ENCODE measurements at regions not wholly inside any gene's neighbourhood (a gene's known extent, or its start where the extent isn't known, plus 50 kb on each side); places are given as distances from the start of the nearest gene placed in this dataset.
A peak's percentile ranks its signal among the peaks of the same experiment; 100 is the strongest.

- no peak for DNase-seq
Measured at GRCh38 chr12:127648321-127648720, 618.6 kb upstream of the TMEM132C start.

GRCh38 chr12:127649961-127650360 lies 617.0 kb upstream of the TMEM132C start:
- no peak for DNase-seq

GRCh38 chr12:127650626-127651025 lies 616.3 kb upstream of the TMEM132C start:
- DNase-seq: no peak

- DNase-seq: no peak
Measured at GRCh38 chr12:127652281-127652680, 614.7 kb upstream of the TMEM132C start.

DNA sequence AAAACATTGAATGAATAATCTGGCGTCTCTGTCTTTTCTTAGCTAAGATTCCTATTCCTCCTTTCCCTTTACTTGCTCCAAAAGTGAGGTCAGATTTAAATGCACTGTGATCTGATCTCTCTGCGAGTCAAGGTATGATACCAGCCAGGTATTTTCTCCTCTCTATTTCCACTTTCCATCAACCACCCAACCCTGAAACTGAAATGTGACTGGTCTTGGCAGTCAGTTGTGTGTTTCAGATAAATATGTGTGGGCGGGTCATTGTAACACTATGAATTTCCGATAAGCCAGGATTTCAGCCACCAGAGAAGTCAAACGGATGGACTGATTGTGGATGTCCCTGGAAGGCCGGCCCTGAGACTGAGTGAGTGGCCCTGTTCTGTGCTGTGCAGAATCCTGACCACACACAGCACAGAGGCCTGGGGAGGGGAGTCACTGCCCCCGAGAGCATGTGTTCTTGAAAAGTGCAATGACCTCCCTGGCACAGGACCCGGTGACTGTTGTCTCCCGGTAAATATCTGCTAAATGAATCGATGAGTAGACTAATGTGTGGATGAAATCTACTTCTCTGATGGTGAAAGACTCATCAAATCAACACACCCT lies 612.5 kb upstream of the TMEM132C start:
- DNase-seq: no peak

DNA sequence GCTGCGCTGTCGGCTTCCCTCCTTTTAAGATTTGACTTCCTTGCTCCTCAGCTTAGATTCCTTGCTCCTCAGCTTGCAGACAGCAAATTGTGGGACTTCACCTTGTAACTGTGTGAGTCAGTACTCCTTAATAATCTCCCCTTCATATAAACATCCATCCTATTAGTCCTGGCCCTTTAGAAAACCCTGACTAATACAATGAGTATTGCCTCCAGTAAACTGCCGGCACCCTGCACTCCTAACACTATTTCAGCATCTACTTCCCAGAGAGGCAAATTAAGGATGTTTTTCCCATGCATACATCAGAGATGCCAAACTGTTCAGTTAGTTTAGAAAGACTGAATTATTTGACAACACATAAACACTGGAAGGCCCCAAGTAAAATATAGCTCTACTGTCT lies 611.3 kb upstream of the TMEM132C start:
- no peak for DNase-seq

- no peak for DNase-seq
Measured at GRCh38 chr12:127656266-127656665, 610.7 kb upstream of the TMEM132C start.

DNA sequence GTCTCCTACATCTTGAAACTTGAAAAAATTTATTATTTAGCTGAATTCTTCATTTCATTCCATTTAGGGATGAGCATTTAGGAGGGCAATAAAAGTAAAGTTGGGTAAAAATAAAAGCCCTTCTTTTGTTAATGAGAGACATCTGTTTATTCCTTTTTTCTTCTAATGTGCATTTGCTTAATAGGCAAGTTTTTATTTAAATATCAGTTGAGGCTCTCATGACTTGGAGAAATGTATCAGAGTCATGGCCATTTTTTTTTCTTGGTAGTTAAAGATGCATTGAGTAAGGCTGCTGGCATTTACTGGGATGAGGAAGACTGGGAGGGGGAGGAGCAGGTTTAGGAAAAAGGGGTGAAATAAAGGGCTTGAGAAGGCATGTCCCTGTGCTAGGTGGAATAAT lies 609.9 kb upstream of the TMEM132C start:
- no peak for DNase-seq

DNA sequence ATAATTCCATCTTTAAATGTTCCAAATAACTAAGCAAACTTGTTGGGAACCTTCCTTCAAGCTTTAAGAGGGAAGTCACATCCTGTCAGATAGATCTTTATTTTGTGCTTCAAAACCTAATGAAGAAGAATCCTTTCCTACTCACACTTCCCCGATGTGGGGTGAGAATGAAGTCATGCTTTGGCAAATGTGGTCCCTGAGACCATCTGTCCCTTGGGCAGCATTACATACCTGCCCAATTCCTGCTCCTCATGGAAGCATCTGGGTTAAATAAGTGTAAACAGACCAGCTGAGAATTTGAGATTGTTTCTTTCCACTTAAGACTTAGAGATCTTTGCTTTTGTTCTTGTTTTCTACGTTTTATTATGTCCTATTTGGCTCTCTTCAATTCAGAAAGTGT lies 606.0 kb upstream of the TMEM132C start:
- no peak for DNase-seq

DNA sequence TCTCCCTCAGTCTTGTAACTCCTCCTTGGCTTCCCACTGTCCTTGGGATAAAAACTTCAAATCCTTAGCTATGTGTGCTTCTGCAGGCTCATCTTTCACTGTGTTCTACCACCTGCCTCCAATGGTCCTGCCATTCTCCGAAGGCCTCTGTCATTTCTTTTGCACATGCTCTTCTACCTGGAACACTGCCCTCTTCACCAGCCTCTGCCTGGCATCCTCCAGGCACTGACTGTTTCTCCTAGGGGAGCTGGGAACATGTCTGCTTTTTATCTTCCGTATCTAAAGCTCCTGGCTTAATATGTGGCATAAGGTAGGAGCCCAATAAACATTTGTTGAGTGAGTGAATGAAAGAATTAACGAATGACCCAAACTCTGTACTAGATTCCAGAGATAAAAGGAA lies 603.3 kb upstream of the TMEM132C start:
- DNase-seq: no peak

- no peak for DNase-seq
Measured at GRCh38 chr12:127664901-127665300, 602.1 kb upstream of the TMEM132C start.

DNA sequence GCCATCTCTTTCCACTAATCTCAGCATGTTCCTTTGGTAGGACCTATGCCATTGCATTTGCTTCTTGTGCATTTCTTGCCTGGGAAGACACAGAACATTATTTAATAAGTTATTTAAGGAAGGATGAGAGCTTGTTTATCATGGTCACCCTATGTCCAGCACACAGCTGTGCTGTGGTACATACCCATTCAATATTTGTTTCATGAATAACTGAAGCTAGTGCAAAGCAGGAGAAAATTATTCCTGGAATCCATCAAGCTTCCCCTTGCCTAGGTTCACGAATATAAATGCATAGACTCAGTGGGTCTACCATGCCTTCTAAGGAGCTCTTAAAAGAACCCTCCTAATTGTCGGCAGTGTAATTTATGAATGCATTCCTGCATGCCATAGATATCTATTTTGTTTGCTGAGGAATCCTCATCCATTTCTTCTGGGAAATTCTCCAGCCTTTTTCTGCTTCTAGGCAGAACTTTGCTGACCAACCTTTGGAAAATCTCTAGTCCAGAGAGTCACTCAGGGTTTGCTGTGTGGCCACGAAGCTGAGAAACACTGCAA lies 599.8 kb upstream of the TMEM132C start:
- no peak for DNase-seq

GRCh38 chr12:127670294-127670693 lies 596.7 kb upstream of the TMEM132C start:
- DNase-seq: no peak

GRCh38 chr12:127670796-127671195 lies 596.2 kb upstream of the TMEM132C start:
- no peak for DNase-seq

GRCh38 chr12:127675936-127676335 lies 591.0 kb upstream of the TMEM132C start:
- DNase-seq: no peak

DNA sequence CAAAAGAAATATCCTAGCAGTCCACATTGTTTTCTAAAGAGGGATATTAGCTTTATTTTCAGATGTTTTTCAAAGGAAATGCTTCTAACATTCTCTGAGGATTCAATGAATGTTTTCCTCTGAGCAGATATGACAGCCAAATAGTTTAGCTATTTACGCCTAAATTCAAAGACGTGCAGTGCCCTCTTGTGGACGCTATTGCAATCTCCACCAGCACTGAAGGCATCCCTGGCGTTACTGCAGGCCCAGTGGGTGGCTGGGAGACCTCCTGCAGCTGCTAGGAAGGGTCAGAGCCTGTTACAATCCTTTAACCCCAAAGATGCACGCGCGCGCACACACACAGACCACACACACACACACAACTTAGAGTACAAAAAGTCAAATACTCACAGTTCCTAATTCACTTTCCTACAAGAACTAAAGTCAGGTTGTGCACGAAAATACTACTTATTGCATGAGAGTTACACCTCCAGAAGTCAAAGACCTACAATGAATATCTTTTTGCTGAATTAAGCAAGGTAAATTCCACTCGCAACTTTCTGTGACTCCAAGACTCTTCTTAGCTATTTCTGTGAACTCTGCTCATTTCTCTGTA lies 589.3 kb upstream of the TMEM132C start:
- DNase-seq: peak; percentile 5 to 60

- no peak for DNase-seq
Measured at GRCh38 chr12:127678945-127679344, 588.0 kb upstream of the TMEM132C start.

GRCh38 chr12:127680516-127680915 lies 586.5 kb upstream of the TMEM132C start:
- DNase-seq: peak in 1 of 2 donors; percentile 17

DNA sequence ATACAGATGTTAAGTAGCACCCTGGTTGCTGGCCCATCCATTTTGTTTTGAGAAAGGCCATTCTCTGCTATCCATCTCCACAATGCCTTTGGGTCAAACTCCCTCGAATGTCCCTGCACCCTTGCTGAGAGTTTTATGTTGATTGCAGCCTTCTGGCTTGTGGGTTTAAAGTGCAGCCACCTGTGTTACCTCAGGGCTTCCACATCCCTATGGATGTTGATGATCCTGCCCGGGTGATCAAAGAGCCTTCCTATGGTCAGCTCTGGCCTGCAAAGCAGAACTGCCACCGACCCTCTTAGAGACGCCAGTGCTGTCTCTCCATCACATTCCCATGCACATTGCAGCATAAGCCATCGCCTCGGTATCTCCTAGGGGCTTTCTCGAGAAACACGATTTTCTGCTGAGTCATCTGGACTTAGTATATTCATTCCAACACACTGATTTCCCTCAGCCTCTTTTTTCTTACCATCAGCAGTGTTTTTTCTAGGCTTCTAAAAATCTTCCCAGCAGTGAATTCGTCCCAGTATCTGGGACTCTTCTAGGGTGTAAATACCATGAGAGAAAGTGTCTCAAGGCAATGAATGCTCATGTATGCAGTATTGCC lies 585.7 kb upstream of the TMEM132C start:
- no peak for DNase-seq

GRCh38 chr12:127685491-127685890 lies 581.5 kb upstream of the TMEM132C start:
- no peak for DNase-seq

- no peak for DNase-seq
Measured at GRCh38 chr12:127685931-127686330, 581.0 kb upstream of the TMEM132C start.

- no peak for DNase-seq
Measured at GRCh38 chr12:127687181-127687580, 579.8 kb upstream of the TMEM132C start.

GRCh38 chr12:127688906-127689428 lies 578.0 kb upstream of the TMEM132C start:
- DNase-seq: no peak

DNA sequence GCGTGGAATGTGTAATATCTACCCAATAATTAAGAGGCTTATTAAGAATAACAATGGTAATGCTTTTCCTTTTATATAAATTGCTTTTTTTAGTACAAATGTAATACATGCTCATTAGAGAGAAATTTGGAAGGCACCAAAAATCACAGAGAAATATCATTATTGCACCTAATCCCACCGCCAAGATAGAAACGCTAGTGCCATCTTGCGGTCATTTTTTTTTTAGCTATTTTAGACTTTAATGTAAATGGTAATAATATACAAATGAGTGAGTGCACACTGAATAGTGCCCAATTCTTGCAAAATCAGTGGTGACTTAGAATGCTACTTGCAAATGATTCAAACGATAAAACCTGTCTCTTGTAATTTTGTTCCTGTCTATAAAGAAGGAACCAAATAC lies 576.8 kb upstream of the TMEM132C start:
- no peak for DNase-seq
